Mammary epithelial cell (primary cell): ENCODE measurements at regions not wholly inside any gene's neighbourhood (a gene's known extent, or its start where the extent isn't known, plus 50 kb on each side); places are given as distances from the start of the nearest gene placed in this dataset.

Experiments used
- CTCF ChIP-seq, 2 donors: IDR thresholded peaks in 1 of 2; conservative IDR thresholded peaks in 1 of 2; 2 replicates each; pipeline ENCODE4 v1.5.1; 2011 to 2012; ENCODE audit warnings: inconsistent platforms in 2 of 2, low read length in 2 of 2, mild to moderate bottlenecking in 2 of 2, control low read depth in 1 of 2, low read depth in 1 of 2; ENCODE audit not compliant: insufficient read depth in 1 of 2; ENCODE audit errors: extremely low read depth in 1 of 2
- EZH2 ChIP-seq: IDR thresholded peaks from 2 replicates; pipeline ENCODE4 v1.6.1; 2012; ENCODE audit warnings: low read length, inconsistent platforms, borderline replicate concordance

- TF ChIP-seq CTCF (conservative IDR thresholded peaks at IDR 0.05 in 1 of 2, IDR thresholded peaks at IDR 0.05 in 1 of 2; ENCODE audit: extremely low read depth in 1 of 2, insufficient read depth in 1 of 2, low read depth in 1 of 2, low read length in 2 of 2): no peak
- no peak for TF ChIP-seq EZH2
These were observed 570.7 kb downstream of the HTR1B start for GRCh38 chr6:76892542-76892941.
